Mesenteric fat pad (tissue), 1 donor: ENCODE measurements at regions not wholly inside any gene's neighbourhood (a gene's known extent, or its start where the extent isn't known, plus 50 kb on each side); places are given as distances from the start of the nearest gene placed in this dataset.

ENCODE experiments used
- DNase-seq: peaks from one replicate; pipeline ENCODE4 v3.0.0-alpha.2; 2020; ENCODE audit warnings: low spot score
- donor health status: DM: yes; HTN: yes; CAD: no.

- DNase-seq: no peak
Observed at GRCh38 chr14:22418631-22419030, 170.4 kb downstream of the DAD1 start.

GRCh38 chr14:22417914-22418313 lies 171.1 kb downstream of the DAD1 start:
- DNase-seq: no peak

- no peak for DNase-seq
Observed at GRCh38 chr14:22416193-22416592, 172.8 kb downstream of the DAD1 start.

- no peak for DNase-seq
Observed at GRCh38 chr14:22415605-22415959, 173.4 kb downstream of the DAD1 start.

GRCh38 chr14:22414876-22415604 lies 174.0 kb downstream of the DAD1 start:
- no peak for DNase-seq

- no peak for DNase-seq
Observed at GRCh38 chr14:22412926-22413411, 176.1 kb downstream of the DAD1 start.

GRCh38 chr14:22411398-22412055 lies 177.5 kb downstream of the DAD1 start:
- no peak for DNase-seq

- no peak for DNase-seq
Observed at GRCh38 chr14:22410497-22410896, 178.5 kb downstream of the DAD1 start.

- no peak for DNase-seq
Observed at GRCh38 chr14:22409006-22409405, 180.0 kb downstream of the DAD1 start.

GRCh38 chr14:22408547-22408946 lies 180.5 kb downstream of the DAD1 start:
- no peak for DNase-seq

GRCh38 chr14:22407033-22407432 lies 182.0 kb downstream of the DAD1 start:
- DNase-seq: no peak

- DNase-seq: no peak
Observed at GRCh38 chr14:22405201-22405600, 183.8 kb downstream of the DAD1 start.

- DNase-seq: no peak
Observed at GRCh38 chr14:22403296-22403695, 185.7 kb downstream of the DAD1 start.

- DNase-seq: no peak
Observed at GRCh38 chr14:22400655-22401259, 188.3 kb downstream of the DAD1 start.

- no peak for DNase-seq
Observed at GRCh38 chr14:22399776-22400175, 189.2 kb downstream of the DAD1 start.

- no peak for DNase-seq
Observed at GRCh38 chr14:22397221-22397737, 191.7 kb downstream of the DAD1 start.

- no peak for DNase-seq
Observed at GRCh38 chr14:22395803-22396202, 193.2 kb downstream of the DAD1 start.

GRCh38 chr14:22394616-22395015 lies 194.4 kb downstream of the DAD1 start:
- no peak for DNase-seq

GRCh38 chr14:22393796-22394195 lies 195.2 kb downstream of the DAD1 start:
- DNase-seq: no peak

- DNase-seq: no peak
Observed at GRCh38 chr14:22391908-22392565, 197.0 kb downstream of the DAD1 start.

GRCh38 chr14:22390824-22391461 lies 198.1 kb downstream of the DAD1 start:
- DNase-seq: no peak
